ENCODE measurements at regions not wholly inside any gene's neighbourhood (a gene's known extent, or its start where the extent isn't known, plus 50 kb on each side); places are given as distances from the start of the nearest gene placed in this dataset.

DNA sequence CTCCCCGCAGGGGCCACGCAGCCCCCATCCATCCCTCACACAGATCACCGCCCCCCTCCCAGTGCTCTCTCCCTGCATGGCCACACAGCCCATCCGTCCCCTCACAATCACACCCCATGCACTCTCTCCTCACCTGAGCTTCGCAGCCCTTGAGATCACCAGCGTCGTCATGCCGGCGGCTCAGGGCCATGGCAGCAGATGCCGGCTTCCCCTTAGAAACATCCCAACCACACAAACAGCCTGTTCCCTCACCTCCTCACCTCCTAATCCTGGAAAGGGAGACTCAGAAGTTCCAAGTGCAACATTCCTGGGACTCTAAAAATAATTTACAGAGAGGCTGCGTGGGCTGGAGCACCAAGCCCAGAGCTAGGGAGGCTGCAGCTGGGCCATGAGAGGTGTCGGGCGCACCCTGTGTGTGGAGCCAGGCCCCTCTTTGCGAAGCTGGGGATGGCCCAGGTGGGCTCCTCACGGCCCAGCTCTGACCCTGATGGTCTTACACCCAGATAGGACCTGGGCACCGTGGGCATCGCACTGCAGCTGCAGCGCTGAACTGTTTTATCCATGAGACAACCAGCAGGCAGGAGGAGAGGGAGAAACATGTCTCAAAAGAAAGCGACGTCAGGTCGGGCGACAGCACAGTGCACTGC lies 125.3 kb downstream of the DLL1 start:
- H3K4me1 ChIP-seq (ENCODE audit: control insufficient read depth, insufficient read depth, low read length), result 0 out of 2 replicates have a peak, but pooled peaks cover 5% of the 10 kb centered on the region
- no peaks in the 10 kb centered on the region for H3K27me3 ChIP-seq (ENCODE audit: control insufficient read depth, insufficient read depth, low read length)
- no peaks in the 10 kb centered on the region for H3K9me3 ChIP-seq (ENCODE audit: control insufficient read depth, insufficient read depth, low read length)
- no peaks in the 10 kb centered on the region for H3K36me3 ChIP-seq (ENCODE audit: control insufficient read depth, insufficient read depth, low read length)
- no CpG with 5 or more reads among the region's 22 CpGs for WGBS (ENCODE audit: insufficient coverage, insufficient read length)
- H3K27ac ChIP-seq (ENCODE audit: low read length), result no peak overlapping the region
- DNase-seq (ENCODE audit: low read depth, low spot score), result no peak
- no peak overlapping the region for H3K4me3 ChIP-seq (ENCODE audit: low read length)

DNA sequence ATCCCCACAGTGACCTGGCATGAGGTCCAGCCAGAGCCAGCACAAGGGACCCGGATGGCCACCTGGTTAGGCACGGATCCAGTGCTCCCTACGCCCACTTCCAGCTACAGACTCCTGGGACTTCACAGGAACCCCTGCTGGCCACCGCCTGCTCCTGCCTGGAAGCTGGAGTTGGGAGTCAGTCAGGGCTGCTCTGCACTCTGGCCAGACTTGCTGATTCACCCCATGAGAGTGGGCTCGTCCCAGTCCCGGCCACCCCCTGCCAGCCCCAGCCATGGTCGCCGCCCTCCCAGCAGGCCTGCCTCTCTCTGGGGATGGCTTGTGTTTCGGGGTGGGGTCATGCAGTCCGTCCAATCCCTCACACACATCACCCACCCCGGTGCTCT lies 125.8 kb downstream of the DLL1 start:
- Histone ChIP-seq H3K9me3 (ENCODE audit: control insufficient read depth, insufficient read depth, low read length) (no peaks in the 10 kb centered on the region), H3K4me3 (ENCODE audit: low read length) (no peak overlapping the region; the same call in 1 of the 2 replicates), H3K27ac (ENCODE audit: low read length) (no peak overlapping the region), H3K4me1 (ENCODE audit: control insufficient read depth, insufficient read depth, low read length) (0 out of 2 replicates have a peak, but pooled peaks cover 5% of the 10 kb centered on the region), H3K27me3 (ENCODE audit: control insufficient read depth, insufficient read depth, low read length) (no peaks in the 10 kb centered on the region), H3K36me3 (ENCODE audit: control insufficient read depth, insufficient read depth, low read length) (no peaks in the 10 kb centered on the region)
- DNase-seq (ENCODE audit: low read depth, low spot score), result no peak
- no CpG with 5 or more reads among the region's 11 CpGs for WGBS (ENCODE audit: insufficient coverage, insufficient read length)

DNA sequence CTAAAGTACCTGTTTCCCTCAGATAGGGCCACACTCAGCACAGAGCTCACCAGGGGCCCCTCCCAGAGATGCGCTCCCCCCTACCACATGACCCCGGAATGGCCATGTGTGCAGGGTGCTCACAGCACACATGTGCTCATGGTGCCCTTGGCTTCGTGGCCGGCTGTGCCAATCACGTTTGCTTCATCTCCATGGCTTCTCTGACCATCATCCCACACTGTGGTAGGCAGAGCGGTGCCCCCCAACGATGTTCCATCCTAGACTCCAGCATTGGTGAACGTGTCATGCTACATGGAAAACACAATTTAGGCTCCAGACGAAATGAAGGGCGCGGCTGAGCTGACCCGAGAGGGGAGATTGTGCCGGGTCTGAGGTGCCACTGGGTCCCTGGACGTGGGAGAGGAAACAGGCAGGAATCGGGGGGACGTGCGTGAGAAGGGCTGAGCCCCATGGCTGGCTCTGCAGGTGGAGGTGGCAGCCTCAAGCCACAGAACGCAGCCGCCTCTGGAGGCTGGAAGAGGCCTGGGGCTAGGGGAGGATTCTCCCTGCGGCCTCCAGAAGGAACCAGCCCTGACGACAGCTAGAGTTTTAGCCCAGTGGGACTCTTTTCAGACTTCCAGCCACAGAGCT lies 126.5 kb downstream of the DLL1 start:
- no CpG with 5 or more reads among the region's 21 CpGs for WGBS (ENCODE audit: insufficient coverage, insufficient read length)
- no peak for DNase-seq (ENCODE audit: low read depth, low spot score)
- Histone ChIP-seq H3K36me3 (ENCODE audit: control insufficient read depth, insufficient read depth, low read length) (no peaks in the 10 kb centered on the region), H3K4me3 (ENCODE audit: low read length) (no peak overlapping the region), H3K27me3 (ENCODE audit: control insufficient read depth, insufficient read depth, low read length) (no peaks in the 10 kb centered on the region), H3K9me3 (ENCODE audit: control insufficient read depth, insufficient read depth, low read length) (no peaks in the 10 kb centered on the region), H3K4me1 (ENCODE audit: control insufficient read depth, insufficient read depth, low read length) (0 out of 2 replicates have a peak, but pooled peaks cover 5% of the 10 kb centered on the region), H3K27ac (ENCODE audit: low read length) (no peak overlapping the region)

DNA sequence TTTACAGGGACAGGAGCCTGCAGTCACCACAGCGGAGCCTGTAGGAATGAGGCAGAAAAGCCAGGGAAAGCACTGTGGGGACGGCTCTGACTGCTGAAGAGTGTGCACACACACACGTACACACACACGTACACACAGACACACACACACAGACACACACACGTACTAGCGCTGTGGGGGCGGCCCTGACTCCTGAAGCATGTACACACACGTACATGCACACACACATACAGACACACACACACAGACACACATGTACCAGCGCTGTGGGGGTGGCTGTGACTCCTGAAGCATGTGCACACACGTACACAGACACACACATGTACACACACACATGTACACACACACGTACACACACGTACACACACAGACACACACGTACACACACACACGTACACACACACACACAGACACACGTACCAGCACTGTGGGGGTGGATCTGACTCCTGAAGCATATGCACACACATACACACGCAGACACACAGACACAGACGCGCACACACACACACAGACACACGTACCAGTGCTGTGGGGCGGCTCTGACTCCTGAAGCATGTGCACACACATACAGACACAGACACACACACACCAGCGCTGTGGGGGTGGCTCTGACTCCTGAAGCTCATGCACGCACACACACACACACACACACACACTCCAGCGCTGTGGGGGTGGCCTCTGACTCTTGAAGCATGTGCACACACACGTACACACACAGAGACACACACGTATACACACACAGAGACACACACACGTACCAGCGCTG lies 127.3 kb downstream of the DLL1 start:
- 0 out of 2 replicates have a peak, but pooled peaks cover 5% of the 10 kb centered on the region for H3K4me1 ChIP-seq (ENCODE audit: control insufficient read depth, insufficient read depth, low read length)
- no peak overlapping the region for H3K4me3 ChIP-seq (ENCODE audit: low read length)
- no peak for DNase-seq (ENCODE audit: low read depth, low spot score)
- no peaks in the 10 kb centered on the region for H3K36me3 ChIP-seq (ENCODE audit: control insufficient read depth, insufficient read depth, low read length)
- no peak overlapping the region for H3K27ac ChIP-seq (ENCODE audit: low read length)
- no CpG with 5 or more reads among the region's 27 CpGs for WGBS (ENCODE audit: insufficient coverage, insufficient read length)
- H3K9me3 ChIP-seq (ENCODE audit: control insufficient read depth, insufficient read depth, low read length), result no peaks in the 10 kb centered on the region
- no peaks in the 10 kb centered on the region for H3K27me3 ChIP-seq (ENCODE audit: control insufficient read depth, insufficient read depth, low read length)

DNA sequence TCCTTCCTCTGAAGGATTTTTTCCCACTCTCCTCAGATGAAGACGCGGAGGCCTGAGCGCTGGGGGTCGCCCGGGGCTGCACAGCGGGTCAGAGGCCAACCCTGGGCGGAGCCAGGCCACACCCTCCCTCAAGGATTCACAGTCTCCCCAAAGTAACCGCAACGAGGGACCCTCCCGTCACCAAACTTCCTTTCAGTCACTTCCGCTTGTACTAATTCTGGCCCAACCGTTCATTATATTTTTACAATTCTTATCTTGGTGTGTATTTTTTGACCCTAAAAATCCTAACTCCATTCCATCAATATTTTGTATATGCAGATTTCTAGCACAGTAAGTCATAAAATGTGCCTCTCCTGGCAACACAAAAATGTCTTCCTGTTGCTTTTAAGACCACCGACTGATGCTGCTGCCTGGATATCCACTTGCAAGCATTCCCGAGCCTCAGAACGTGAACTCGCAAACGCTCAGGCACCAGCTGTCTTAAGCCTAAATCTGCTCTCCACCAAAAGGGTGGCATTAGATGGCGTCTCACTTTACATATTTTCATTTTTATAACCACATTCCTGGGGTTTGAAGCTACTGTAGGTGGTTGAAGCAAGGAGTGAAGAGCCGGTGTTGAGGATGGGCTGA lies 128.0 kb downstream of the DLL1 start:
- DNase-seq (ENCODE audit: low read depth, low spot score), result no peak
- H3K9me3 ChIP-seq (ENCODE audit: control insufficient read depth, insufficient read depth, low read length), result no peaks in the 10 kb centered on the region

DNA sequence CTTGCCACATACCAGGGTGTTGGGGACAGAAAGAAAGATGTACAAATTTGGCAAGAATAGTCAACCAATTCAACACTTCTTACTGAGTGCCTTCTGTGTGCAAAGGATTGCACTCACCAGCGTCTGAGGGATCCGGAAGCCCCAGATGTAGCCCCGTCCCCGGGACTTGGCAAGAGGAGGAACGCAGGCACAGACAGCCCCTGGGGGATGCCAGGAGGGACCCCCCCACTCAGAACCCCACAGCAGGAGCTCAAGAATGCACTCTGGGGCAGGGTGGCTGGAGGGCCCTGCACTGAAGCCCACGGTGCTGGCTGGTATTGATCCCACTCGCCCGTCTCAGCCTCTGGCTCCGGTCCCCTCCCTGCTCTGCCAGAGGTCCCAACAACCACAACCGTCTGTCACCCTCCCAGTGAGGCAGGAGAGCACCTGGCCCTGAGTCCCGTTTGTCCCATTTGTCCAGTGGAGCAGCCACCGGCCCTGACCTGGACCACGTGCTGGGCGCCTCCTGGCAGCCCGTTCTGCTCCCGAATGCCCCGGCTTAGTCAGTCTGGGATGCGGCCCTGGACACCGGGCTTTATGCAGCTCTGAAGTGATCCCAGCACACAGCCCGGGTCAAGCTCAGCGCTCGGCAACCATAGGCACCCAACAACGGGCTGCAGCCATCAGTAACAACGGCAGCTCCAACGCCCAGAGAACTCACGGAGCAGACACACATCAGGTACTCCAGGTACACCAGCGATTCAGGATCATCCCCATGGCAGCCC lies 128.7 kb downstream of the DLL1 start:
- WGBS (ENCODE audit: insufficient coverage, insufficient read length), result no CpG with 5 or more reads among the region's 27 CpGs
- Histone ChIP-seq H3K27ac (ENCODE audit: low read length) (no peak overlapping the region), H3K4me3 (ENCODE audit: low read length) (no peak overlapping the region), H3K36me3 (ENCODE audit: control insufficient read depth, insufficient read depth, low read length) (no peaks in the 10 kb centered on the region; the same call in 1 of the 2 replicates), H3K4me1 (ENCODE audit: control insufficient read depth, insufficient read depth, low read length) (peaks cover 5% of the 10 kb centered on the region; the same call in 1 of the 2 replicates), H3K27me3 (ENCODE audit: control insufficient read depth, insufficient read depth, low read length) (no peaks in the 10 kb centered on the region), H3K9me3 (ENCODE audit: control insufficient read depth, insufficient read depth, low read length) (no peaks in the 10 kb centered on the region)
- DNase-seq (ENCODE audit: low read depth, low spot score), result no peak

More for the DNA sequence above, 128.0 kb downstream of the DLL1 start:
- Histone ChIP-seq H3K4me3 (ENCODE audit: low read length) (no peak overlapping the region), H3K27me3 (ENCODE audit: control insufficient read depth, insufficient read depth, low read length) (no peaks in the 10 kb centered on the region), H3K4me1 (ENCODE audit: control insufficient read depth, insufficient read depth, low read length) (0 out of 2 replicates have a peak, but pooled peaks cover 5% of the 10 kb centered on the region), H3K27ac (ENCODE audit: low read length) (no peak overlapping the region), H3K36me3 (ENCODE audit: control insufficient read depth, insufficient read depth, low read length) (no peaks in the 10 kb centered on the region)
- no CpG with 5 or more reads among the region's 19 CpGs for WGBS (ENCODE audit: insufficient coverage, insufficient read length)

DNA sequence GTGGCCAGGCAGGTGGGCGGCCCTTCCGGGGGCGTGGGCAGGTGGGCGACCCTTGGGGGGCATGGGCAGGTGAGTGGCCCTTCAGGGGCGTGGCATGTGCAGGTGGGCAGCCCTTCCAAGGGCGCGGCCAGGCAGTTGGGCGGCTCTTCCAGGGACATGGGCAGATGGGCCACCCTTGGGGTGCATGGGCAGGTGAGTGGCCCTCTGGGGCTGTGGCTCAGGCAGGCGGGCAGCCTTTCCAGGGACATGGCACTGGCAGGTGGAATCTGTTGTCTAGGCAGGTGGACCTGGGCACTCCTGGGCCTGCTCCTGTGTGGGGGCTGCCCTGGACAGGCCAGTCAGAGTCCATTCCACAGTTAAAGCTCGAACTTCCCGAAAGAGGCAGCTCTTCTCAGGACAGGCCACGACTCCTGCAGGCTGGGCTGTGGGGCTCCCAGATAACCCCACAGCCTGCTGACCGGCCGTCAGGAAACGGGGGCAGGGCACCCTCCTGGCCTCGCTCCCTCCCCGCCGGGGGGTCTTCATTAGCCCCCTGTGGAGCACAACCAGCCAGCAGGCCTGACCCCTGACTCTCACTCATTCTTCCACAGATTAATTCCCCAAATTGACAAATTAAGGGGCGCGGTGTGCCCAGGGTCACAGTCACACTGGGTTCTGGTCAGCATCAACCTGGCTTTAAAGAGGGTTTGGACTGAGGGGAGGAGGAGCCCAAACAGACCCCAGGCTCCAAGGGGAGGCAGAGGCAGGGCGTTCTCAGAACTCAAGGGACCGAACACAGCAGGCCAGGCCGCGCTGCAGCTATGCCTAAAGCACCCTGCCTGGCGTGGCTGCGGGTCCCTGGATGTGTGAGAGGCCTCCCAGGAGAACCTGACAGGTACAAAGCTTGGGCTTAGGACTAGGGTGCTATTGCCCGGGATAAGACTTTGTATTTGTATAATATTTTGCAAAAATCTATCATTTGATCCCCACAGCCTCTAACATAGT lies 130.0 kb downstream of the DLL1 start:
- Histone ChIP-seq H3K4me3 (ENCODE audit: low read length) (no peak overlapping the region), H3K36me3 (ENCODE audit: control insufficient read depth, insufficient read depth, low read length) (no peaks in the 10 kb centered on the region; the same call in 1 of the 2 replicates), H3K27me3 (ENCODE audit: control insufficient read depth, insufficient read depth, low read length) (no peaks in the 10 kb centered on the region), H3K9me3 (ENCODE audit: control insufficient read depth, insufficient read depth, low read length) (no peaks in the 10 kb centered on the region), H3K27ac (ENCODE audit: low read length) (no peak overlapping the region), H3K4me1 (ENCODE audit: control insufficient read depth, insufficient read depth, low read length) (peaks cover 5% of the 10 kb centered on the region; the same call in 1 of the 2 replicates)
- no peak for DNase-seq (ENCODE audit: low read depth, low spot score)
- no CpG with 5 or more reads among the region's 27 CpGs for WGBS (ENCODE audit: insufficient coverage, insufficient read length)

DNA sequence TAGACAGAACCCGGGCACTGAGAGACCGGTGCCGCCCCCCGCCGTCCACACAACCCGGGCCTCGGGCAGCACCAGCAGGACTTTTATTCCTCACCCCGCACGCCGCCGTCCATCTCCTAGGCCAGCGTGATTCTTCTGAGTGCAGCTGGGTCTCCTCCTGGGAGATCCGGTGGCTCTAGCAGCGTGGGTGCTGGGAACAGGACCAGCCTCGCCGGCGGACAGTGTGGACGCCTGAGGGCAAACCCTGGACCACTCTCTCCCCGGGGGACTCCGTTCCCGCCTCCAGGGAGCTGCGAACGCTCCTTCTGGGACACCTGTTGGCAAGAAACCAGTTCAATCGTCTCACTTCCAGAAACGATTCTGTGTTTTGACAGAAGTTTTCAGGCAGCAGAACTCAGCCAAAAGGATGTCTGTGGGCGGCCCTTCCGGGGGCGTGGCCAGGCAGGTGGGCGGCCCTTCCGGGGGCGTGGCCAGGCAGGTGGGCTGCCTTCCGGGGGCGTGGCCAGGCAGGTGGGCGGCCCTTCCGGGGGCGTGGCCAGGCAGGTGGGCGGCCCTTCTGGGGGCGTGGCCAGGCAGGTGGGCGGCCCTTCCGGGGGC lies 130.7 kb downstream of the DLL1 start:
- WGBS (ENCODE audit: insufficient coverage, insufficient read length), result no CpG with 5 or more reads among the region's 40 CpGs
- Histone ChIP-seq H3K4me3 (ENCODE audit: low read length) (no peak overlapping the region), H3K4me1 (ENCODE audit: control insufficient read depth, insufficient read depth, low read length) (peaks cover 4% of the 10 kb centered on the region; the same call in 1 of the 2 replicates), H3K9me3 (ENCODE audit: control insufficient read depth, insufficient read depth, low read length) (no peaks in the 10 kb centered on the region), H3K27ac (ENCODE audit: low read length) (no peak overlapping the region), H3K27me3 (ENCODE audit: control insufficient read depth, insufficient read depth, low read length) (no peaks in the 10 kb centered on the region), H3K36me3 (ENCODE audit: control insufficient read depth, insufficient read depth, low read length) (no peaks in the 10 kb centered on the region; the same call in 1 of the 2 replicates)
- DNase-seq (ENCODE audit: low read depth, low spot score), result no peak
